ENCODE measurements at regions not wholly inside any gene's neighbourhood (a gene's known extent, or its start where the extent isn't known, plus 50 kb on each side); places are given as distances from the start of the nearest gene placed in this dataset.

GRCh38 chr4:124947622-124948265 is 235.2 kb upstream of the ANKRD50 start:
- TF ChIP-seq SIRT6 (IDR thresholded peaks at IDR 0.05; ENCODE audit: low read length), result no peak
- TF ChIP-seq USF2 (IDR thresholded peaks at IDR 0.05; ENCODE audit: low read length), result no peak
- no peak for TF ChIP-seq ATF3 (IDR thresholded peaks at IDR 0.05; ENCODE audit: insufficient read depth, low read depth, low read length)
- no peak for TF ChIP-seq SRF (IDR thresholded peaks at IDR 0.05; ENCODE audit: low read depth, low read length)
- no peak for TF ChIP-seq JUND (IDR thresholded peaks at IDR 0.05; ENCODE audit: low read length)
- no peak for TF ChIP-seq FOSL1 (IDR thresholded peaks at IDR 0.05; ENCODE audit: insufficient read depth, low read depth, low read length)
- no peak for TF ChIP-seq E2F6 (IDR thresholded peaks at IDR 0.05)
- TF ChIP-seq POLR2A (IDR thresholded peaks at IDR 0.05; ENCODE audit: control extremely low read depth in 1 of 2, low read depth in 2 of 2, low read length in 2 of 2), result no peak
- no peak for TF ChIP-seq CTCF (IDR thresholded peaks at IDR 0.05; ENCODE audit: control extremely low read depth in 1 of 3, insufficient read depth in 1 of 3, low read depth in 1 of 3, low read length in 3 of 3)

All from H1 (cell line).